HEK293 (cell line): ENCODE measurements at regions not wholly inside any gene's neighbourhood (a gene's known extent, or its start where the extent isn't known, plus 50 kb on each side); places are given as distances from the start of the nearest gene placed in this dataset.

ENCODE experiments used
- CTCF ChIA-PET: fragments of 350-600 bp; formaldehyde crosslinking; extraction: SDS; loops from one replicate; lab custom pipeline; 2021; ENCODE audit warnings: antibody characterized with exemption; lab: Yijun Ruan, JAX
- POLR2A ChIA-PET: fragments of 300-600 bp; formaldehyde crosslinking; extraction: SDS; loops from one replicate; lab custom pipeline; 2020; ENCODE audit warnings: antibody characterized with exemption, inconsistent platforms; lab: Yijun Ruan, JAX
- H3K27ac ChIP-seq: fragments of 200-500 bp; sonication (Bioruptor generic); 2 replicates; pipeline ENCODE4 v1.5.1; 2014; ENCODE audit warnings: low read depth, low read length, control low read depth, inconsistent platforms; ENCODE audit errors: extremely low read depth
- H3K36me3 ChIP-seq, 2 experiments: fragments of 200-500 bp in 1 of 2; sonication (Bioruptor generic) in 1 of 2; 1 replicate in 1 of 2; 2 replicates in 1 of 2; pipeline ENCODE4 v1.5.1; 2014 to 2017; ENCODE audit warnings: inconsistent platforms in 2 of 2, low read length in 2 of 2; ENCODE audit not compliant: control insufficient read depth in 2 of 2, insufficient read depth in 1 of 2
- H3K4me1 ChIP-seq: fragments of 200-500 bp; sonication (Bioruptor generic); 2 replicates; pipeline ENCODE4 v1.5.1; 2014; ENCODE audit warnings: mild to moderate bottlenecking, low read length, inconsistent platforms; ENCODE audit not compliant: control insufficient read depth, insufficient read depth
- H3K4me3 ChIP-seq: 2 replicates; pipeline ENCODE4 v1.5.1; 2011; ENCODE audit warnings: low read depth, mild to moderate bottlenecking, control low read depth, low read length, moderate library complexity
- H3K9me3 ChIP-seq: fragments of 200-500 bp; sonication (Bioruptor generic); 2 replicates; pipeline ENCODE4 v1.5.1; 2014; ENCODE audit warnings: low read depth, low read length, inconsistent platforms; ENCODE audit not compliant: control insufficient read depth, insufficient read depth
- EGR2 ChIP-seq: fragments of 450-650 bp; formaldehyde crosslinking; IDR thresholded peaks from 2 replicates; pipeline ENCODE4 v1.5.1; 2016; ENCODE audit warnings: low read depth, missing biosample characterization, missing genetic modification characterization
- HOXD13 ChIP-seq: sonication (generic); formaldehyde crosslinking; IDR thresholded peaks from 2 replicates; pipeline ENCODE4 v1.8.0; 2022; ENCODE audit warnings: missing genetic modification reagents, borderline replicate concordance
- SALL2 ChIP-seq: fragments of 450-650 bp; formaldehyde crosslinking; IDR thresholded peaks from 2 replicates; pipeline ENCODE4 v1.5.0; 2017; ENCODE audit warnings: missing biosample characterization, mild to moderate bottlenecking, missing genetic modification characterization, borderline replicate concordance
- YY2 ChIP-seq: fragments of 450-650 bp; formaldehyde crosslinking; IDR thresholded peaks from 2 replicates; pipeline ENCODE4 v1.5.1; 2016; ENCODE audit warnings: missing biosample characterization, missing genetic modification characterization
- ZBTB1 ChIP-seq: fragments of 450-650 bp; formaldehyde crosslinking; IDR thresholded peaks from 2 replicates; pipeline ENCODE4 v1.5.1; 2016; ENCODE audit warnings: missing biosample characterization, missing genetic modification characterization
- ZNF138 ChIP-seq: fragments of 450-650 bp; formaldehyde crosslinking; IDR thresholded peaks from 2 replicates; pipeline ENCODE4 v1.5.1; 2016; ENCODE audit warnings: missing biosample characterization, missing genetic modification characterization, borderline replicate concordance
- ZNF146 ChIP-seq: fragments of 450-650 bp; formaldehyde crosslinking; IDR thresholded peaks from 2 replicates; pipeline ENCODE4 v1.5.1; 2016; ENCODE audit warnings: missing biosample characterization, missing genetic modification characterization
- ZNF223 ChIP-seq: fragments of 450-650 bp; formaldehyde crosslinking; IDR thresholded peaks from 2 replicates; pipeline ENCODE4 v1.5.1; 2016; ENCODE audit warnings: missing biosample characterization, missing genetic modification characterization
- ZNF335 ChIP-seq: fragments of 450-650 bp; formaldehyde crosslinking; conservative IDR thresholded peaks from 2 replicates; pipeline ENCODE4 v1.5.1; 2016; ENCODE audit warnings: missing biosample characterization, missing genetic modification characterization
- ZNF366 ChIP-seq: fragments of 450-650 bp; formaldehyde crosslinking; conservative IDR thresholded peaks from 2 replicates; pipeline ENCODE4 v1.5.1; 2016; ENCODE audit warnings: missing biosample characterization, missing genetic modification characterization
- ZNF37A ChIP-seq: fragments of 450-650 bp; IDR thresholded peaks from 2 replicates; pipeline ENCODE4 v1.5.1; 2018; ENCODE audit warnings: missing biosample characterization, missing genetic modification characterization
- ZNF426 ChIP-seq: fragments of 450-650 bp; formaldehyde crosslinking; IDR thresholded peaks from 2 replicates; pipeline ENCODE4 v1.5.1; 2017; ENCODE audit warnings: missing biosample characterization, missing genetic modification characterization, mild to moderate bottlenecking, inconsistent platforms, moderate library complexity
- ZNF433 ChIP-seq: fragments of 450-650 bp; formaldehyde crosslinking; IDR thresholded peaks from 2 replicates; pipeline ENCODE4 v1.5.1; 2016; ENCODE audit warnings: missing biosample characterization, missing genetic modification characterization, low read depth
- ZNF510 ChIP-seq: fragments of 450-650 bp; formaldehyde crosslinking; IDR thresholded peaks from 2 replicates; pipeline ENCODE4 v1.5.1; 2018; ENCODE audit warnings: mild to moderate bottlenecking, missing genetic modification characterization, missing biosample characterization; ENCODE audit not compliant: insufficient replicate concordance
- ZNF521 ChIP-seq: fragments of 450-650 bp; formaldehyde crosslinking; IDR thresholded peaks from 2 replicates; pipeline ENCODE4 v1.5.1; 2017; ENCODE audit warnings: missing biosample characterization, mild to moderate bottlenecking, missing genetic modification characterization
- ZNF549 ChIP-seq: fragments of 450-650 bp; IDR thresholded peaks from 2 replicates; pipeline ENCODE4 v1.5.1; 2018; ENCODE audit warnings: missing biosample characterization, missing genetic modification characterization, mild to moderate bottlenecking, inconsistent platforms, moderate library complexity
- ZNF571 ChIP-seq: fragments of 450-650 bp; formaldehyde crosslinking; IDR thresholded peaks from 2 replicates; pipeline ENCODE4 v1.5.0; 2017; ENCODE audit warnings: missing biosample characterization, missing genetic modification characterization
- ZNF585B ChIP-seq: fragments of 450-650 bp; formaldehyde crosslinking; IDR thresholded peaks from 2 replicates; pipeline ENCODE4 v1.5.1; 2016; ENCODE audit warnings: missing biosample characterization, missing genetic modification characterization
- ZNF777 ChIP-seq: fragments of 450-650 bp; formaldehyde crosslinking; IDR thresholded peaks from 2 replicates; pipeline ENCODE4 v1.5.1; 2017; ENCODE audit warnings: missing biosample characterization, missing genetic modification characterization, borderline replicate concordance
- ZSCAN30 ChIP-seq: fragments of 450-650 bp; IDR thresholded peaks from 2 replicates; pipeline ENCODE4 v1.5.1; 2018; ENCODE audit warnings: missing biosample characterization, mild to moderate bottlenecking, missing genetic modification characterization, moderate library complexity
- TF ChIP-seq, protein P1 (sequence below): fragments of 450-650 bp; formaldehyde crosslinking; IDR thresholded peaks from 2 replicates; pipeline ENCODE4 v1.5.1; 2016; ENCODE audit warnings: missing biosample characterization, missing genetic modification characterization
- TF ChIP-seq, protein P2 (sequence below): fragments of 450-650 bp; formaldehyde crosslinking; IDR thresholded peaks from 2 replicates; pipeline ENCODE4 v1.5.1; 2016; ENCODE audit warnings: missing biosample characterization, missing genetic modification characterization
- TF ChIP-seq, protein P3 (sequence below): fragments of 450-650 bp; formaldehyde crosslinking; IDR thresholded peaks from 2 replicates; pipeline ENCODE4 v1.5.1; 2016; ENCODE audit warnings: missing biosample characterization, missing genetic modification characterization
- TF ChIP-seq, protein P4 (sequence below): sonication (generic); formaldehyde crosslinking; IDR thresholded peaks from 2 replicates; pipeline ENCODE4 v1.8.1; 2022; ENCODE audit warnings: mild to moderate bottlenecking, moderate library complexity, missing genetic modification reagents
- TF ChIP-seq, protein P5 (sequence below): fragments of 450-650 bp; formaldehyde crosslinking; IDR thresholded peaks from 2 replicates; pipeline ENCODE4 v1.5.1; 2017; ENCODE audit warnings: missing biosample characterization, missing genetic modification characterization

DNA sequence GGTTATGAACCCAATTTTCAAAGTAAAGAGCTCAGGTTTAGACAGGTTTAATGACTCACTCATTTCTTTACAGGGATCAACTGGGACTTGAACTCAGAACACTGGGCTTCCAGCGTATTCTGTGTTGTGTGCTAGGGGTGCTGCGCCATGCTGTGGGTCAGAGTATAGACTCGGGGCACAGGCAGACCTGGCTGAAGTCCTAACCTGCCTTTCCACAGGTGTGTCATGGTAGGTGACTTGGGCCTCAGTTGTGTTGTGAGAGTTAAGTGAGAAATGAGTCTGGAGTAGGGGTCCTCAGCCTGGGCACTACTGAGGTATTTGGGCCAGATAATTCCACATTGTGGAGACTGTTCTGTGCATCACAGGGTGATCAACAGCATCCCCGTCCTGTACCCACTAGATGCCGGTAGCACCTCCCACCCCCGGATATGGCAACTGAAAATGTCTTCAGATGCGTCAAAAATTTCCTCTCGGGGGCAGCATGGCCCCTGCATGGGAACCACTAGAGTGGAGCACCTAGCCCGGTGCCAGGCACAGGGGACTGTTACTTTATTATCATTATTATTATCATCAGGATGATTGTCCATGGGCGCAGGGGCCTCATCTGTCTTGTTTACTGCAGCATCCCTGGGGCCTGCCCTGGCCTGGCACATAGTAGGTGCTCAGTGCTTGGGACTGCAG is 575.5 kb downstream of the PTPRU start:
- Histone ChIP-seq H3K36me3 (no peaks in the 10 kb centered on the region), H3K4me1 (no peaks in the 10 kb centered on the region), H3K4me3 (no peak overlapping the region), H3K27ac (no peak overlapping the region), H3K9me3 (no peaks in the 10 kb centered on the region)
- POLR2A ChIA-PET: no interaction called here
- CTCF ChIA-PET: no interaction called here
- TF ChIP-seq ZNF146 (tag by site-specific recombination) (no peak), ZNF549 (tag by site-specific recombination) (no peak), SALL2 (no peak), ZNF585B (tag by site-specific recombination) (no peak), HOXD13 (CRISPR knock-in tag) (no peak), ZNF335 (no peak), YY2 (tag by site-specific recombination) (no peak), ZNF426 (no peak)
- TF ChIP-seq, protein P1, sequence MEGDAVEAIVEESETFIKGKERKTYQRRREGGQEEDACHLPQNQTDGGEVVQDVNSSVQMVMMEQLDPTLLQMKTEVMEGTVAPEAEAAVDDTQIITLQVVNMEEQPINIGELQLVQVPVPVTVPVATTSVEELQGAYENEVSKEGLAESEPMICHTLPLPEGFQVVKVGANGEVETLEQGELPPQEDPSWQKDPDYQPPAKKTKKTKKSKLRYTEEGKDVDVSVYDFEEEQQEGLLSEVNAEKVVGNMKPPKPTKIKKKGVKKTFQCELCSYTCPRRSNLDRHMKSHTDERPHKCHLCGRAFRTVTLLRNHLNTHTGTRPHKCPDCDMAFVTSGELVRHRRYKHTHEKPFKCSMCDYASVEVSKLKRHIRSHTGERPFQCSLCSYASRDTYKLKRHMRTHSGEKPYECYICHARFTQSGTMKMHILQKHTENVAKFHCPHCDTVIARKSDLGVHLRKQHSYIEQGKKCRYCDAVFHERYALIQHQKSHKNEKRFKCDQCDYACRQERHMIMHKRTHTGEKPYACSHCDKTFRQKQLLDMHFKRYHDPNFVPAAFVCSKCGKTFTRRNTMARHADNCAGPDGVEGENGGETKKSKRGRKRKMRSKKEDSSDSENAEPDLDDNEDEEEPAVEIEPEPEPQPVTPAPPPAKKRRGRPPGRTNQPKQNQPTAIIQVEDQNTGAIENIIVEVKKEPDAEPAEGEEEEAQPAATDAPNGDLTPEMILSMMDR: no peak

DNA sequence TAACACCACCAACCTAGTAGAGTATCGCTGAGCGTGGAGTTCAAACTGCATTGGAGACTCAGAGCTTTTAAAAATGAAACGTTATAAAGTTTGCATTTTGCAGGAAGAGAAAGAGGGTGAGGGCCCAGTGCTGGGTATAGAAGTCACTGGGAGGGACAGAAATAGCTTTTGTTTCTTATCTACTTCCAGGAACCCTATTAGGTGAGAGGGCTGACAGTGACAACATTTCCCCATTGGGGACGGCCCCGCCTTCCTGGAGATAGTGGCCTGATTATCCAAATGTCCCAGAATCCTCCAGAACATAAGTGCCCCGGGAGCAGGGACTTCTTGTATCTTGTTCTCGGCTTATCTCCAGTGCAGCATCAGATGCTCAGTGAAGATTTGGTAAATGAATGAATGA is 574.9 kb downstream of the PTPRU start:
- Histone ChIP-seq H3K4me3 (no peak overlapping the region), H3K36me3 (no peaks in the 10 kb centered on the region), H3K9me3 (no peaks in the 10 kb centered on the region), H3K27ac (no peak overlapping the region), H3K4me1 (no peaks in the 10 kb centered on the region)
- ChIA-PET CTCF (interaction anchor here (0.7 kb wide), 1 partner anchor 362 kb away, joined by 4 read pairs; no protein-coding TSS in a partner anchor), POLR2A (no interaction called here)
- TF ChIP-seq ZNF571 (tag by site-specific recombination) (no peak), ZNF223 (tag by site-specific recombination) (no peak), ZNF549 (tag by site-specific recombination) (no peak), EGR2 (tag by site-specific recombination) (no peak), ZNF510 (tag by site-specific recombination) (no peak), ZNF433 (tag by site-specific recombination) (no peak), ZBTB1 (no peak), ZNF366 (tag by site-specific recombination) (no peak), ZSCAN30 (tag by site-specific recombination) (no peak), ZNF138 (tag by site-specific recombination) (no peak), ZNF37A (no peak), ZNF777 (tag by site-specific recombination) (no peak), ZNF521 (tag by site-specific recombination) (no peak)
- TF ChIP-seq, protein P2, sequence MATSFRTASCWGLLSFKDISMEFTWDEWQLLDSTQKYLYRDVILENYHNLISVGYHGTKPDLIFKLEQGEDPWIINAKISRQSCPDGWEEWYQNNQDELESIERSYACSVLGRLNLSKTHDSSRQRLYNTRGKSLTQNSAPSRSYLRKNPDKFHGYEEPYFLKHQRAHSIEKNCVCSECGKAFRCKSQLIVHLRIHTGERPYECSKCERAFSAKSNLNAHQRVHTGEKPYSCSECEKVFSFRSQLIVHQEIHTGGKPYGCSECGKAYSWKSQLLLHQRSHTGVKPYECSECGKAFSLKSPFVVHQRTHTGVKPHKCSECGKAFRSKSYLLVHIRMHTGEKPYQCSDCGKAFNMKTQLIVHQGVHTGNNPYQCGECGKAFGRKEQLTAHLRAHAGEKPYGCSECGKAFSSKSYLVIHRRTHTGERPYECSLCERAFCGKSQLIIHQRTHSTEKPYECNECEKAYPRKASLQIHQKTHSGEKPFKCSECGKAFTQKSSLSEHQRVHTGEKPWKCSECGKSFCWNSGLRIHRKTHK: no peak
- TF ChIP-seq, protein P3, sequence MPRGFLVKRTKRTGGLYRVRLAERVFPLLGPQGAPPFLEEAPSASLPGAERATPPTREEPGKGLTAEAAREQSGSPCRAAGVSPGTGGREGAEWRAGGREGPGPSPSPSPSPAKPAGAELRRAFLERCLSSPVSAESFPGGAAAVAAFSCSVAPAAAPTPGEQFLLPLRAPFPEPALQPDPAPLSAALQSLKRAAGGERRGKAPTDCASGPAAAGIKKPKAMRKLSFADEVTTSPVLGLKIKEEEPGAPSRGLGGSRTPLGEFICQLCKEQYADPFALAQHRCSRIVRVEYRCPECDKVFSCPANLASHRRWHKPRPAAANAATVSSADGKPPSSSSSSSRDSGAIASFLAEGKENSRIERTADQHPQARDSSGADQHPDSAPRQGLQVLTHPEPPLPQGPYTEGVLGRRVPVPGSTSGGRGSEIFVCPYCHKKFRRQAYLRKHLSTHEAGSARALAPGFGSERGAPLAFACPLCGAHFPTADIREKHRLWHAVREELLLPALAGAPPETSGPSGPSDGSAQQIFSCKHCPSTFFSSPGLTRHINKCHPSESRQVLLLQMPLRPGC (tag by site-specific recombination): no peak
- TF ChIP-seq, protein P4, sequence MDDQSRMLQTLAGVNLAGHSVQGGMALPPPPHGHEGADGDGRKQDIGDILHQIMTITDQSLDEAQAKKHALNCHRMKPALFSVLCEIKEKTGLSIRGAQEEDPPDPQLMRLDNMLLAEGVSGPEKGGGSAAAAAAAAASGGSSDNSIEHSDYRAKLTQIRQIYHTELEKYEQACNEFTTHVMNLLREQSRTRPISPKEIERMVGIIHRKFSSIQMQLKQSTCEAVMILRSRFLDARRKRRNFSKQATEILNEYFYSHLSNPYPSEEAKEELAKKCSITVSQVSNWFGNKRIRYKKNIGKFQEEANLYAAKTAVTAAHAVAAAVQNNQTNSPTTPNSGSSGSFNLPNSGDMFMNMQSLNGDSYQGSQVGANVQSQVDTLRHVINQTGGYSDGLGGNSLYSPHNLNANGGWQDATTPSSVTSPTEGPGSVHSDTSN (CRISPR knock-in tag): no peak
- TF ChIP-seq, protein P5, sequence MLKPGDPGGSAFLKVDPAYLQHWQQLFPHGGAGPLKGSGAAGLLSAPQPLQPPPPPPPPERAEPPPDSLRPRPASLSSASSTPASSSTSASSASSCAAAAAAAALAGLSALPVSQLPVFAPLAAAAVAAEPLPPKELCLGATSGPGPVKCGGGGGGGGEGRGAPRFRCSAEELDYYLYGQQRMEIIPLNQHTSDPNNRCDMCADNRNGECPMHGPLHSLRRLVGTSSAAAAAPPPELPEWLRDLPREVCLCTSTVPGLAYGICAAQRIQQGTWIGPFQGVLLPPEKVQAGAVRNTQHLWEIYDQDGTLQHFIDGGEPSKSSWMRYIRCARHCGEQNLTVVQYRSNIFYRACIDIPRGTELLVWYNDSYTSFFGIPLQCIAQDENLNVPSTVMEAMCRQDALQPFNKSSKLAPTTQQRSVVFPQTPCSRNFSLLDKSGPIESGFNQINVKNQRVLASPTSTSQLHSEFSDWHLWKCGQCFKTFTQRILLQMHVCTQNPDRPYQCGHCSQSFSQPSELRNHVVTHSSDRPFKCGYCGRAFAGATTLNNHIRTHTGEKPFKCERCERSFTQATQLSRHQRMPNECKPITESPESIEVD (tag by site-specific recombination): no peak
